ENCODE measurements at regions not wholly inside any gene's neighbourhood (a gene's known extent, or its start where the extent isn't known, plus 50 kb on each side); places are given as distances from the start of the nearest gene placed in this dataset.

DNA sequence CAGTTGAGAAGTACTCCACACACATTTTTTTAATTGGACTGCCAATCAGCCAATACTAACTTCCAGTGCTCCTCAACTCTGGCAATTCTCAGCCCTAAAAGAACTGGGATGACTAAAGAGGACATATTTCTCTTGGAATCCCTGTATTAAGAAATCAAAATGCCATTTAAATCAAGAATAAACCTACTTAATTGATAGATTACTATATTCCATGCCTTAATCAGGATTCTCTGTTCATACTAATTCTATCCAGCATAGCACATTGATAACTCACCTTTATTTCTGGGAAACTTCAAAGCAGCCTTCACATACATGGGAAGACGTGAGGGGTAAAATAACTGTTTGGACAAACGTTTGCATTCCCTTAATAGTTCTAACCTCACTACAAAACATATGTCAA is 93.0 kb upstream of the DKK2 start:
- Histone ChIP-seq H2BK15ac (ENCODE audit: low read depth, low read length) (no peak overlapping the region), H3K4me1 (ENCODE audit: control insufficient read depth, insufficient read depth, low read length) (no peaks in the 10 kb centered on the region), H4K8ac (ENCODE audit: low read depth in 2 of 2, low read length in 2 of 2) (no peak overlapping the region), H3K9ac (ENCODE audit: low read depth, low read length) (no peak overlapping the region), H3K4me2 (ENCODE audit: low read depth, low read length) (no peak overlapping the region), H2BK20ac (ENCODE audit: low read depth, low read length) (no peak overlapping the region), H3K4me3 (ENCODE audit: insufficient read depth, low read depth, low read length) (no peak overlapping the region), H2BK5ac (ENCODE audit: low read depth, low read length, poor library complexity, severe bottlenecking) (no peak overlapping the region), H4K5ac (ENCODE audit: low read depth, low read length) (no peak overlapping the region), H3K4ac (ENCODE audit: low read depth, low read length) (no peak overlapping the region), H2AK9ac (replicated peaks; ENCODE audit: low read depth, low read length, poor library complexity) (no peak overlapping the region), H3K23ac (ENCODE audit: low read depth, low read length) (no peak overlapping the region), H3K9me1 (ENCODE audit: insufficient read depth, low read length) (no peaks in the 10 kb centered on the region), H3K27me3 (ENCODE audit: control insufficient read depth, insufficient read depth, low read length) (no peaks in the 10 kb centered on the region), H4K20me1 (ENCODE audit: insufficient read depth, low read length) (no peaks in the 10 kb centered on the region), H4K91ac (ENCODE audit: insufficient read depth, low read depth, low read length) (no peak overlapping the region), H3K27ac (ENCODE audit: insufficient read depth, low read length) (no peak overlapping the region), H3K56ac (ENCODE audit: extremely low read depth, insufficient read depth, low read length) (no peak overlapping the region), H2AK5ac (ENCODE audit: low read depth, low read length) (no peak overlapping the region), H3K14ac (replicated peaks; ENCODE audit: low read depth, low read length) (no peak overlapping the region), H3K36me3 (ENCODE audit: control insufficient read depth, insufficient read depth, low read length) (no peaks in the 10 kb centered on the region), H3K9me3 (ENCODE audit: control insufficient read depth, insufficient read depth, low read length) (no peaks in the 10 kb centered on the region), H3K18ac (ENCODE audit: low read depth, low read length) (no peak overlapping the region), H2BK120ac (ENCODE audit: low read depth, low read length) (no peak overlapping the region), H2AFZ (replicated peaks; ENCODE audit: low read length, poor library complexity) (no peak overlapping the region), H3K79me1 (ENCODE audit: low read depth in 1 of 2, low read length in 2 of 2) (no peaks in the 10 kb centered on the region)
- TF ChIP-seq, protein P1, sequence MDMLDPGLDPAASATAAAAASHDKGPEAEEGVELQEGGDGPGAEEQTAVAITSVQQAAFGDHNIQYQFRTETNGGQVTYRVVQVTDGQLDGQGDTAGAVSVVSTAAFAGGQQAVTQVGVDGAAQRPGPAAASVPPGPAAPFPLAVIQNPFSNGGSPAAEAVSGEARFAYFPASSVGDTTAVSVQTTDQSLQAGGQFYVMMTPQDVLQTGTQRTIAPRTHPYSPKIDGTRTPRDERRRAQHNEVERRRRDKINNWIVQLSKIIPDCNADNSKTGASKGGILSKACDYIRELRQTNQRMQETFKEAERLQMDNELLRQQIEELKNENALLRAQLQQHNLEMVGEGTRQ (IDR thresholded peaks at IDR 0.05; ENCODE audit: low read depth, low read length), result no peak
- TF ChIP-seq, protein P2, sequence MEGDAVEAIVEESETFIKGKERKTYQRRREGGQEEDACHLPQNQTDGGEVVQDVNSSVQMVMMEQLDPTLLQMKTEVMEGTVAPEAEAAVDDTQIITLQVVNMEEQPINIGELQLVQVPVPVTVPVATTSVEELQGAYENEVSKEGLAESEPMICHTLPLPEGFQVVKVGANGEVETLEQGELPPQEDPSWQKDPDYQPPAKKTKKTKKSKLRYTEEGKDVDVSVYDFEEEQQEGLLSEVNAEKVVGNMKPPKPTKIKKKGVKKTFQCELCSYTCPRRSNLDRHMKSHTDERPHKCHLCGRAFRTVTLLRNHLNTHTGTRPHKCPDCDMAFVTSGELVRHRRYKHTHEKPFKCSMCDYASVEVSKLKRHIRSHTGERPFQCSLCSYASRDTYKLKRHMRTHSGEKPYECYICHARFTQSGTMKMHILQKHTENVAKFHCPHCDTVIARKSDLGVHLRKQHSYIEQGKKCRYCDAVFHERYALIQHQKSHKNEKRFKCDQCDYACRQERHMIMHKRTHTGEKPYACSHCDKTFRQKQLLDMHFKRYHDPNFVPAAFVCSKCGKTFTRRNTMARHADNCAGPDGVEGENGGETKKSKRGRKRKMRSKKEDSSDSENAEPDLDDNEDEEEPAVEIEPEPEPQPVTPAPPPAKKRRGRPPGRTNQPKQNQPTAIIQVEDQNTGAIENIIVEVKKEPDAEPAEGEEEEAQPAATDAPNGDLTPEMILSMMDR (conservative IDR thresholded peaks at IDR 0.05; ENCODE audit: low read depth, low read length), result no peak
- no peak for TF ChIP-seq CEBPB (IDR thresholded peaks at IDR 0.05; ENCODE audit: low read depth, low read length)
- TF ChIP-seq RFX5 (IDR thresholded peaks at IDR 0.05; ENCODE audit: low read depth, low read length), result no peak
- no peak for TF ChIP-seq MAZ (IDR thresholded peaks at IDR 0.05; ENCODE audit: borderline replicate concordance, low read depth, low read length)
- no peak for TF ChIP-seq RAD21 (IDR thresholded peaks at IDR 0.05; ENCODE audit: low read length)
- BruUV-seq (replicated peaks), result no TSS peak
- DNase-seq, result no peak
- ATAC-seq (ENCODE audit: low read depth), result no peak
- CTCF ChIA-PET, result no interaction called here
- POLR2A ChIA-PET (ENCODE audit: unreplicated experiment), result no interaction called here
- WGBS, 2 experiments (ENCODE audit: extremely low coverage in 2 of 2, insufficient read length in 1 of 2), result no CpG with 5 or more reads among the region's 2 CpGs
- in situ Hi-C loops (cut with MboI; ENCODE audit: low sequenced_read_pairs) (no loop called here), intact Hi-C loops (cut with micrococcal nuclease) (no loop called here), dilution Hi-C loops (cut with HindIII; ENCODE audit: low sequenced_read_pairs, unreplicated experiment) (no loop called here)
